ENCODE measurements at regions not wholly inside any gene's neighbourhood (a gene's known extent, or its start where the extent isn't known, plus 50 kb on each side); places are given as distances from the start of the nearest gene placed in this dataset.
"Not testable (repeated sequence)": the region's sequence is repeated elsewhere in the genome, so short reads cannot be mapped to it uniquely, and the experiment has no call there.

- DNase-seq, result not testable (repeated sequence)
These were observed 97.3 kb upstream of the WIPF3 start for GRCh38 chr7:29709002-29709401.

- DNase-seq, result not testable (repeated sequence)
These were observed 83.2 kb upstream of the WIPF3 start for GRCh38 chr7:29723127-29723526.

DNA sequence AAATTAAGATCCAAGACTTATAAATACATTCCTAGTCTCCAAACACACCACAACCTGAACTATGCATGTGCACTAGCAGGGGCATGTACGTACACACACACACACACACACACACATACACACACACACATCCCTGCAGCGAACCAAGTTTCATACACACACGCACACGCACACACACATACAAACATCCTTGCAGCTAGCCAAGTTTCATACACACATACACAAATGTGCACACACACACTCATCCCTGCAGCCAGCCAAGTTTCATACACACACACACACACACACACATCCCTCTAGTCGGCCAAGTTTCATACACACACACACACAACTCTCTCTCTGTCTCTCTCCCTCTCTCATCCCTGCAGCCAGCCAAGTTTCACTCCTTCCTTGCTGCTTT lies 82.7 kb upstream of the WIPF3 start:
- DNase-seq, result no peak

DNA sequence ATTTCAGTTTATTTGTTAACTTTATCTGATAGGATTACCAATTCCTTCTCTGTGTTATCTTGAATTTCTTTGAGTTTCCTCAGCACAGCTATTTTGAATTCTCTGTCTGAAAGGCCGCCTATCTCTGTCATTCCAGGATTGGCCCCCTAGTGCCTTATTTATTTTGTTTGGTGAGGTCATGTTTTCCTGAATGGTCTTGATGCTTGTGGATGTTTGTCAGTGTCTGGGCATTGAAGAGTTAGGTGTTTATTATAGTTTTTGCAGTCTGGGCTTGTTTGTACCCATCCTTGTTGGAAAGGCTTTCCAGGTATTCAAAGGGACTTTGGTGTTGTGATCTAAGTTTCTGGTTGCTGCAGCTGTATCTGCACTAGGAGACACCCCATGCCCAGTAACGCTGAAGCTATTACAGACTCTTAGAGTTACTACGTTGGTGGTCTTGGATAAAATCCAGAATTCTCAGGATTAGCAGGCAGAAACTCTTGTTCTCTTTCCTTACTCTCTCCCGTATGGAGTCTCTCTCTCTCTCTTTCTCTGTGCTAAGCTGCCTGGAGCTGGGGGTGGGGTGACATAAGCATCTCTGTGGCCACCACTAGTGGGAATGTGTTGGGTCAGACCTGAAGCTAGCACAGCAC lies 76.7 kb upstream of the WIPF3 start:
- DNase-seq, result not testable (repeated sequence)

DNA sequence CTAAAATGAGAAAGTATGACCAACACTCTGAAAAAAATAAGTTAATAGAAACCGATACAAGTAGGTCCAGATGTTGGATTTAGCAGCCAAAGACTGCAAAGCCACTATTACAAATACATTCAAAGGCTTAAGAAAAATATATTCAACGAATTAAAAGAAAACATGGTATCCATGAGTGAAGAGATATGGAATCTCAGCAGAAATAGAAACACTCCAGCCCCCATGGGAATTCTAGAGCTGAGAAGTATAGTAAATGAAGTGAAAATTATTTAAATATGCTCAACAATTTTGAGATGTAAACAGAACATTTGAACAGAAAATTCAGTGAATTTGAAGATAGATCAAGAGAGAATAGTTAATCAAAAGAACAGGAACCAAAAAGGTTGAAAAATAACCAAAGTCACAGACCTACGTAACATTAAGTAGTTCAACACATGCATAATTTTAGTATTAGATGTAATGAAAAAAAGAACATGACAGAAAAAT lies 72.0 kb upstream of the WIPF3 start:
- DNase-seq, result no peak

GRCh38 chr7:29747645-29748245 lies 58.6 kb upstream of the WIPF3 start:
- DNase-seq, result not testable (repeated sequence)

DNA sequence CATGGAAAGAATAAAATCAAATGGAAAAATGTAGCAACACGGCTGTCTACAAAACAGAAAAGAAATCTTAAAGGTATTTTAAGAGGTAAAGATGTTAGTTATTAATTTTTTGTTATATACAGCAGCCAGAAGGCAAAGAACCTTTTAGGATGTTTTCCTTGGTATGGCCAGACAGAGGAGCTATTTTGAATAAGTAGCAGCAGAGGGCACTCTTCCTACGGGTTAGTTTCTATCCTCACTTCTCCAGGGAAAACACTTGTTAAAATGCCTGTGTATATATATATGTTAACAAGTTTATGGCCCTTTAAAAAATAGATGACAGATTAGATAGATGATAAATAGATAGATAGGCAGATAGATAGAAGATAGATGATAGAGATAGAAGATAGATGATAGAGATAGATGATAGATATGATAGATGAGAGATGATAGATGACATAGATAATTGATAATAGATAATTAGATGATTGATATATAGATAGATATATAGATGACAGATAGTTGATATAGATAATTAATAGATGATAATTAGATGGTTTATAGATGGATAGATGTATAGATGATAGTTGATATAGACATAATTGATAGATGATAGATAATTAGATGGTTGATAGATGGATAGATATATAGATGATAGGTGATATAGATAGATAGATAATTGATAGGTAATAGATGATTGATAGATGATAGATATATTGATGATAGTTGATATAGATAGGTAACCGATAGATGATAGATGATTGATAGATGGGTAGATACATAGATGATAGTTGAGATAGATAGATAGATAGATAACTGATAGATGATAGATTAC lies 57.8 kb upstream of the WIPF3 start:
- DNase-seq, result no peak

GRCh38 chr7:29749701-29750321 lies 56.5 kb upstream of the WIPF3 start:
- no peak for DNase-seq

DNA sequence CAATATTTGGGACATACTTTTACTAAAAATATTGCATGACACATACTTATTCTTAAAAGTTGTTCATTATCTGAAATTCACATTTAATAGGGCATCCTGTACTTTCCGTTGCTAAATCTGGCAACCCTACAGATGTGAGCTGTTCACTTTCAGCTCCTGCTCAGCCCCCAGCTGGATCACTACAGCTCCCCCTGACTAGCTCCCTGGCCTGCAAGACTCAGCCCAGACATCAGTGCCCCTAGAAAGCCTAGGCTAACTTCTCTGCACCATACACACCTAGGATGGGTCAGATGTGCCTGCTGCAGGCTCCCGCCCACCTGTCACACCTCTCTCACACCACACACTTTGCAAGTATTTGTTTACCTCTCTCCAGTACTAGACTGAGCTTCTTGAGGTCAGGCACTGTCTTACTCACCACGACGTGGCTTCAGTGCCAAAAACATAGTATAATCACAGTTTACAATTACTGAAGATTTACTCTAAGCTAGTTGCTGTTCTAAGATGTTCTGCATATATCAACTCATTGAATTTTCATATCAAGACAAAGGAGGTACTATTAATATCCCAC lies 55.9 kb upstream of the WIPF3 start:
- DNase-seq, result not testable (repeated sequence)

- not testable (repeated sequence) for DNase-seq
These were observed 55.3 kb upstream of the WIPF3 start for GRCh38 chr7:29751012-29751411.

- DNase-seq, result no peak
These were observed 51.3 kb upstream of the WIPF3 start for GRCh38 chr7:29754874-29755490.
